ENCODE measurements at regions not wholly inside any gene's neighbourhood (a gene's known extent, or its start where the extent isn't known, plus 50 kb on each side); places are given as distances from the start of the nearest gene placed in this dataset.

- no peak for TF ChIP-seq CTCF (conservative IDR thresholded peaks at IDR 0.05; ENCODE audit: low read length)
Observed at GRCh38 chr13:23947893-23948292, 50.6 kb upstream of the C1QTNF9B start.

GRCh38 chr13:23949200-23949599, 51.9 kb upstream of the C1QTNF9B start:
- no peak overlapping the region for H3K4me3 ChIP-seq (ENCODE audit: low read length)
- no peak for TF ChIP-seq CTCF (conservative IDR thresholded peaks at IDR 0.05; ENCODE audit: low read length)
- no peak for DNase-seq (ENCODE audit: low read depth)

More at GRCh38 chr13:23947893-23948292, 50.6 kb upstream of the C1QTNF9B start:
- DNase-seq (ENCODE audit: low read depth), result no peak
- H3K4me3 ChIP-seq (ENCODE audit: low read length), result no peak overlapping the region

GRCh38 chr13:23949736-23950135, 52.4 kb upstream of the C1QTNF9B start:
- DNase-seq (ENCODE audit: low read depth), result no peak
- no peak overlapping the region for H3K4me3 ChIP-seq (ENCODE audit: low read length)
- TF ChIP-seq CTCF (conservative IDR thresholded peaks at IDR 0.05; ENCODE audit: low read length), result no peak

GRCh38 chr13:23950736-23951510, 53.6 kb upstream of the C1QTNF9B start:
- TF ChIP-seq CTCF (conservative IDR thresholded peaks at IDR 0.05; ENCODE audit: low read length), result 0 out of 2 replicates have a peak, but pooled peaks have one; percentile 8
- no peak overlapping the region for H3K4me3 ChIP-seq (ENCODE audit: low read length)
- no peak for DNase-seq (ENCODE audit: low read depth)

GRCh38 chr13:23952796-23953195, 55.5 kb upstream of the C1QTNF9B start:
- no peak for DNase-seq (ENCODE audit: low read depth)
- no peak for TF ChIP-seq CTCF (conservative IDR thresholded peaks at IDR 0.05; ENCODE audit: low read length)

GRCh38 chr13:23953860-23954512, 56.7 kb upstream of the C1QTNF9B start:
- no peak for DNase-seq (ENCODE audit: low read depth)
- H3K4me3 ChIP-seq (ENCODE audit: low read length), result no peak overlapping the region
- no peak for TF ChIP-seq CTCF (conservative IDR thresholded peaks at IDR 0.05; ENCODE audit: low read length)

More at GRCh38 chr13:23952796-23953195, 55.5 kb upstream of the C1QTNF9B start:
- no peak overlapping the region for H3K4me3 ChIP-seq (ENCODE audit: low read length)

GRCh38 chr13:23955064-23955463, 57.8 kb upstream of the C1QTNF9B start:
- no peak for TF ChIP-seq CTCF (conservative IDR thresholded peaks at IDR 0.05; ENCODE audit: low read length)
- H3K4me3 ChIP-seq (ENCODE audit: low read length), result no peak overlapping the region
- no peak for DNase-seq (ENCODE audit: low read depth)

Measured in AG10803 (cell line).